Ascending aorta (tissue), 2 donors: ENCODE measurements at regions not wholly inside any gene's neighbourhood (a gene's known extent, or its start where the extent isn't known, plus 50 kb on each side); places are given as distances from the start of the nearest gene placed in this dataset.

ENCODE experiments used
- DNase-seq, 2 donors: peaks; one replicate each; pipeline ENCODE4 v3.0.0-alpha.2; 2019; ENCODE audit warnings: low spot score in 2 of 2
- H3K27ac ChIP-seq, 2 donors: fragments of 200-600 bp; sonication (generic); one replicate each; pipeline ENCODE4 v1.5.1; 2016 to 2017; ENCODE audit warnings: mild to moderate bottlenecking in 1 of 2
- H3K27me3 ChIP-seq: fragments of 200-600 bp; sonication (generic); one replicate; pipeline ENCODE4 v1.5.1; 2017
- H3K36me3 ChIP-seq, 2 donors: fragments of 200-600 bp; sonication (generic); one replicate each; pipeline ENCODE4 v1.5.1; 2016
- H3K4me1 ChIP-seq, 2 donors: fragments of 200-600 bp; sonication (generic); one replicate each; pipeline ENCODE4 v1.5.1; 2016 to 2017; ENCODE audit warnings: mild to moderate bottlenecking in 1 of 2
- H3K4me3 ChIP-seq, 2 donors: fragments of 200-600 bp; sonication (generic); one replicate each; pipeline ENCODE4 v1.5.1; 2016 to 2017; ENCODE audit warnings: mild to moderate bottlenecking in 1 of 2
- H3K9me3 ChIP-seq, 2 donors: fragments of 200-600 bp; sonication (generic); one replicate each; pipeline ENCODE4 v1.5.1; 2016
- CTCF ChIP-seq, 3 experiments: fragments of 200-600 bp in 2 of 3; fragments of 450-650 bp in 1 of 3; sonication (generic) in 2 of 3; IDR thresholded peaks; one replicate each; pipeline ENCODE4 v1.5.1; 2016 to 2019; ENCODE audit warnings: antibody characterized with exemption in 3 of 3, mild to moderate bottlenecking in 1 of 3, moderate library complexity in 1 of 3
- intact Hi-C: fragments of 100-400 bp; cut with DNase I; formaldehyde crosslinking; loops from one replicate; pipeline ENCODE4 v1.15.1; 2023

- H3K27ac ChIP-seq = no peak overlapping the region
- no peaks in the 10 kb centered on the region for H3K27me3 ChIP-seq
- H3K9me3 ChIP-seq = no peaks in the 10 kb centered on the region
- peak in 1 of 2 donors; percentile 44 for DNase-seq
- TF ChIP-seq CTCF (IDR thresholded peaks at IDR 0.05) = no peak
- intact Hi-C loops = no loop called here
- no peak overlapping the region for H3K4me3 ChIP-seq
- no peaks in the 10 kb centered on the region for H3K36me3 ChIP-seq
- H3K4me1 ChIP-seq = no peaks in the 10 kb centered on the region
Observed at GRCh38 chr2:236975766-236976165, 109.9 kb upstream of the COPS8 start.

- no peak overlapping the region for H3K27ac ChIP-seq
- no peak for TF ChIP-seq CTCF (IDR thresholded peaks at IDR 0.05)
- H3K4me1 ChIP-seq = no peaks in the 10 kb centered on the region
- H3K36me3 ChIP-seq = no peaks in the 10 kb centered on the region
- peak in 1 of 2 donors; percentile 60 for DNase-seq
- H3K4me3 ChIP-seq = no peak overlapping the region
- no peaks in the 10 kb centered on the region for H3K9me3 ChIP-seq
- intact Hi-C loops = no loop called here
- no peaks in the 10 kb centered on the region for H3K27me3 ChIP-seq
Observed at GRCh38 chr2:236976266-236977062, 109.2 kb upstream of the COPS8 start.

GRCh38 chr2:236977063-236977851 lies 108.4 kb upstream of the COPS8 start:
- DNase-seq = peak in 1 of 2 donors; percentile 54

GRCh38 chr2:236977852-236978398 lies 107.8 kb upstream of the COPS8 start:
- peak in 1 of 2 donors; percentile 30 for DNase-seq
- TF ChIP-seq CTCF (IDR thresholded peaks at IDR 0.05) = no peak
- Histone ChIP-seq H3K27me3 (no peaks in the 10 kb centered on the region), H3K27ac (no peak overlapping the region), H3K4me3 (no peak overlapping the region), H3K36me3 (no peaks in the 10 kb centered on the region), H3K9me3 (peaks cover 0 to under 1% of the 10 kb centered on the region in 2 donors), H3K4me1 (no peaks in the 10 kb centered on the region)
- intact Hi-C loops = no loop called here

More at GRCh38 chr2:236977063-236977851, 108.4 kb upstream of the COPS8 start:
- Histone ChIP-seq H3K27me3 (no peaks in the 10 kb centered on the region), H3K9me3 (no peaks in the 10 kb centered on the region), H3K36me3 (no peaks in the 10 kb centered on the region), H3K4me3 (no peak overlapping the region), H3K4me1 (no peaks in the 10 kb centered on the region), H3K27ac (no peak overlapping the region)
- TF ChIP-seq CTCF (IDR thresholded peaks at IDR 0.05) = no peak
- intact Hi-C loops = no loop called here

GRCh38 chr2:236979664-236980063 lies 106.0 kb upstream of the COPS8 start:
- Histone ChIP-seq H3K4me3 (no peak overlapping the region), H3K4me1 (no peaks in the 10 kb centered on the region), H3K9me3 (peaks cover 0 to 4% of the 10 kb centered on the region in 2 donors), H3K27me3 (no peaks in the 10 kb centered on the region), H3K27ac (no peak overlapping the region), H3K36me3 (no peaks in the 10 kb centered on the region)
- intact Hi-C loops = no loop called here
- TF ChIP-seq CTCF (IDR thresholded peaks at IDR 0.05) = no peak
- DNase-seq = no peak
